Mesendoderm (in vitro differentiated cells): ENCODE measurements at regions not wholly inside any gene's neighbourhood (a gene's known extent, or its start where the extent isn't known, plus 50 kb on each side); places are given as distances from the start of the nearest gene placed in this dataset.

Experiments used
- DNase-seq: peaks from one replicate; pipeline ENCODE4 v3.0.0; 2013
- H2AK5ac ChIP-seq: 2 replicates; pipeline ENCODE4 v1.6.1; 2013; ENCODE audit warnings: low read length, inconsistent platforms
- H2BK120ac ChIP-seq: 2 replicates; pipeline ENCODE4 v1.6.1; 2013; ENCODE audit warnings: low read depth, mild to moderate bottlenecking, low read length, moderate library complexity, mixed read lengths
- H2BK15ac ChIP-seq: replicated peaks from 2 replicates; pipeline ENCODE4 v1.6.1; 2013; ENCODE audit warnings: low read depth, mild to moderate bottlenecking, moderate library complexity
- H2BK5ac ChIP-seq: 2 replicates; pipeline ENCODE4 v1.6.1; 2013; ENCODE audit warnings: low read length, inconsistent platforms
- H3K18ac ChIP-seq: 2 replicates; pipeline ENCODE4 v1.6.1; 2013; ENCODE audit warnings: mild to moderate bottlenecking, low read length, mixed read lengths
- H3K23ac ChIP-seq: one replicate; pipeline ENCODE4 v1.6.1; 2013; ENCODE audit warnings: low read length
- H3K27ac ChIP-seq: 2 replicates; pipeline ENCODE4 v1.5.1; 2013; ENCODE audit warnings: low read depth, mild to moderate bottlenecking, inconsistent platforms, low read length, moderate library complexity
- H3K27me3 ChIP-seq: 2 replicates; pipeline ENCODE4 v1.6.1; 2013; ENCODE audit warnings: low read length, control low read depth, mild to moderate bottlenecking, inconsistent platforms; ENCODE audit not compliant: insufficient read depth, poor library complexity
- H3K36me3 ChIP-seq: 2 replicates; pipeline ENCODE4 v1.6.1; 2013; ENCODE audit warnings: low read length, inconsistent platforms; ENCODE audit not compliant: control insufficient read depth, insufficient read depth
- H3K4ac ChIP-seq: one replicate; pipeline ENCODE4 v1.6.1; 2013; ENCODE audit warnings: low read depth, mild to moderate bottlenecking, low read length, moderate library complexity
- H3K4me1 ChIP-seq: 2 replicates; pipeline ENCODE4 v1.6.1; 2013; ENCODE audit warnings: low read depth, low read length, inconsistent platforms; ENCODE audit not compliant: control insufficient read depth
- H3K4me2 ChIP-seq: 2 replicates; pipeline ENCODE4 v1.6.1; 2013; ENCODE audit warnings: low read length
- H3K4me3 ChIP-seq: 2 replicates; pipeline ENCODE4 v1.5.1; 2013; ENCODE audit warnings: mild to moderate bottlenecking, low read length
- H3K56ac ChIP-seq: one replicate; pipeline ENCODE4 v1.6.1; 2013; ENCODE audit warnings: low read length
- H3K79me1 ChIP-seq: 2 replicates; pipeline ENCODE4 v1.6.1; 2013; ENCODE audit warnings: low read length, inconsistent platforms
- H3K79me2 ChIP-seq: 2 replicates; pipeline ENCODE4 v1.6.1; 2013; ENCODE audit warnings: mild to moderate bottlenecking, low read length; ENCODE audit not compliant: control insufficient read depth, insufficient read depth
- H3K9ac ChIP-seq: 2 replicates; pipeline ENCODE4 v1.6.1; 2013; ENCODE audit warnings: low read length, inconsistent platforms
- H4K5ac ChIP-seq: one replicate; pipeline ENCODE4 v1.6.1; 2013; ENCODE audit warnings: low read length
- H4K8ac ChIP-seq: one replicate; pipeline ENCODE4 v1.6.1; 2013; ENCODE audit warnings: low read depth, mild to moderate bottlenecking, control low read depth, low read length, moderate library complexity
- WGBS: extraction: QIAGEN DNeasy Blood & Tissue Kit; methylation state at CpG from one replicate; pipeline ENCODE4 v1.1.7; 2013; ENCODE audit warnings: low lambda C conversion rate, missing lambda C conversion rate; ENCODE audit not compliant: insufficient coverage; ENCODE audit errors: extremely low coverage; 5-methylcytosine and 5-hydroxymethylcytosine counted together

DNA sequence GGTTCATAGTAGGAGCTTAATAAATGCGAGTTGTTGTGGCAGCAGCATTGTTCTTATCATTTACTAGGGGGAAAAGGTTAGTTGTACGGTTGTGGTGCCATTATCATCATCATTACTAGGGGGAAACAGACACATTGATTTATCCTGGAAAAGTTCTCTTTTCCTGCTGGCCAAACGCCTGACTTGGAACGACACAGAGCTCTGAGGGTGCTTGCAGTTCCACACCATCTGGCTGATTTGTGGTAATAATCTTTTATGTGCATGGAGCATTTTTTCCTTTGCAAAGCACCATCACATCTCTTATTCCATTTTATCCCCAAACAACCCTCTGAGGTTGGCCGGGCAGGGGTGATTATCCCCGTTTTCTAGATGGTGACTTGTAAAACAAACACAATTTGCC is 219.4 kb downstream of the BUB3 start:
- H3K27ac ChIP-seq, result no peak overlapping the region
- no peaks in the 10 kb centered on the region for H3K79me2 ChIP-seq
- H2BK120ac ChIP-seq, result no peak overlapping the region
- H2BK15ac ChIP-seq, result no peak overlapping the region
- no peak overlapping the region for H4K5ac ChIP-seq
- H3K4ac ChIP-seq, result no peak overlapping the region
- H4K8ac ChIP-seq, result no peak overlapping the region
- WGBS, result no CpG with 5 or more reads among the region's 6 CpGs
- no peak overlapping the region for H3K18ac ChIP-seq
- no peak for DNase-seq
- H3K56ac ChIP-seq, result no peak overlapping the region
- no peaks in the 10 kb centered on the region for H3K36me3 ChIP-seq
- H3K9ac ChIP-seq, result no peak overlapping the region
- no peak overlapping the region for H2AK5ac ChIP-seq
- no peak overlapping the region for H2BK5ac ChIP-seq
- no peaks in the 10 kb centered on the region for H3K79me1 ChIP-seq
- no peak overlapping the region for H3K4me2 ChIP-seq
- H3K23ac ChIP-seq, result no peak overlapping the region
- no peak overlapping the region for H3K4me3 ChIP-seq
- H3K27me3 ChIP-seq, result no peaks in the 10 kb centered on the region
- H3K4me1 ChIP-seq, result no peaks in the 10 kb centered on the region

DNA sequence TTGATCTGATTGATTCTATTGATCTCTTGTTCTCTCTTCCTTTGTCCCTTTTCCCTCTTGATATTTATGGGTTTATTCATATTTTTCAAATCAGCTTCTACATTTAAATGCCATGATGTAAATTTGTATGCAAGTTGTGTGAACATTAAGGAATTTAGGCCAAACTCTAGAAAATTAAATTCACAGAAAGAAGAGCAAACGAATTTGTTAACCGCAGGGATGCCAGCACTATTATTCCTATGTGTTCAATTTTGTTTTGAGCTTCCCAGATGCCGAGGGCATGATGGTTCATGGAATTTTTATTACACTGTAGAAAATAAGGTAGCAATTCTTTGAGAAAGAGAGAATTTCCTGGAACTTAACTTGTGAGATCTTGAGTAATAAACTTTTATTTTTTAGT is 220.9 kb downstream of the BUB3 start:
- Histone ChIP-seq H2BK15ac (no peak overlapping the region), H3K4me3 (no peak overlapping the region), H2BK5ac (no peak overlapping the region), H3K23ac (no peak overlapping the region), H2AK5ac (no peak overlapping the region), H3K18ac (no peak overlapping the region), H3K56ac (no peak overlapping the region), H3K27ac (no peak overlapping the region), H3K4me2 (no peak overlapping the region), H2BK120ac (no peak overlapping the region), H3K79me1 (no peaks in the 10 kb centered on the region), H3K9ac (no peak overlapping the region), H3K36me3 (no peaks in the 10 kb centered on the region), H3K79me2 (no peaks in the 10 kb centered on the region), H3K4ac (no peak overlapping the region), H3K4me1 (no peaks in the 10 kb centered on the region), H4K5ac (no peak overlapping the region), H4K8ac (no peak overlapping the region), H3K27me3 (no peaks in the 10 kb centered on the region)
- DNase-seq, result no peak
- WGBS, result no CpG with 5 or more reads among the region's 3 CpGs

DNA sequence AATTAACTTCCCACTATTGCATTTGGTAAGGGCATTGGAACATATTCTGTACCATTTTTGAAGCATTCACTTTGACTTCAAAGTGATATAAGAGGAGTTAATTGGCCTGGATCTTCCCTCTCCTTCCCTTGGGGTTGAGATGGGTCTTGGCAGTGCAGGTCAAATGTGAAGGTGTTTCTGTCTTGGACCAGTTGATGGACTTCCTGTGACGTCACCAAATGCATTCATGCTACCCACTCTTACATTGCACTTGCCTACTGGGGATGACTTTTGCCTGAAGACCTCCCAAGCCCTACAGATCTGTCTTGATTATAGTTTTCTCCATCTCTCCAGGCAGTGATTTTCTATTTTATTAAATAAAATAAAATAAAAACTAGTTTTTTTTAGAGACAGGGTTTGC is 221.5 kb downstream of the BUB3 start:
- no peak overlapping the region for H3K4me3 ChIP-seq
- H3K4me1 ChIP-seq, result no peaks in the 10 kb centered on the region
- H4K5ac ChIP-seq, result no peak overlapping the region
- H2BK15ac ChIP-seq, result no peak overlapping the region
- no peak overlapping the region for H3K4me2 ChIP-seq
- H3K4ac ChIP-seq, result no peak overlapping the region
- WGBS, result no CpG with 5 or more reads among the region's 1 CpG
- H3K79me2 ChIP-seq, result no peaks in the 10 kb centered on the region
- no peak overlapping the region for H3K18ac ChIP-seq
- H3K27ac ChIP-seq, result no peak overlapping the region
- H3K79me1 ChIP-seq, result no peaks in the 10 kb centered on the region
- no peaks in the 10 kb centered on the region for H3K36me3 ChIP-seq
- H3K9ac ChIP-seq, result no peak overlapping the region
- no peak overlapping the region for H3K23ac ChIP-seq
- H2AK5ac ChIP-seq, result no peak overlapping the region
- no peaks in the 10 kb centered on the region for H3K27me3 ChIP-seq
- no peak overlapping the region for H4K8ac ChIP-seq
- DNase-seq, result no peak
- H3K56ac ChIP-seq, result no peak overlapping the region
- H2BK120ac ChIP-seq, result no peak overlapping the region
- H2BK5ac ChIP-seq, result no peak overlapping the region

DNA sequence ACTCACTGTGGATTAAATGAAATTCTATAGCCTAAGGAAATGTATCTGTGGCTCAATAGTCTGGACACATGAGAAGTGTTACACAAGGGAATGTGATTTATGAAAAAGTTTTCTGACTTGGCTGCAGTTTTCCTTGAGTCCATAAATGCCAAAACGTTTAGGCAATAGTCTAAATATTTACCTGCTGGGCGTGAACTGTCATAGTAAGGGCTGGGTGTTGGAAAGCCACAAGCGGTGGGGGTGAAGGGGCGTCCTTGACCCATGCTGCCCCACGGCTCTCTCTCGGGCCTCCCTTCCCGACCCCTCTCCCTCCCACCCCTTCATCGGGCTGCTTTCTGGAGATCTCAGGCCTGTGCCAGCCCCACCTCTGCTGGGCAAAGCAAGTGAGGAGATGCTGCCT is 223.7 kb downstream of the BUB3 start:
- no peak overlapping the region for H4K8ac ChIP-seq
- H3K4ac ChIP-seq, result no peak overlapping the region
- no peak overlapping the region for H3K4me2 ChIP-seq
- H3K23ac ChIP-seq, result no peak overlapping the region
- H3K9ac ChIP-seq, result no peak overlapping the region
- no peak overlapping the region for H4K5ac ChIP-seq
- no peak overlapping the region for H3K27ac ChIP-seq
- no peak overlapping the region for H2BK15ac ChIP-seq
- H3K18ac ChIP-seq, result no peak overlapping the region
- no peaks in the 10 kb centered on the region for H3K27me3 ChIP-seq
- no peak for DNase-seq
- H3K36me3 ChIP-seq, result no peaks in the 10 kb centered on the region
- no peak overlapping the region for H2BK5ac ChIP-seq
- no peak overlapping the region for H2BK120ac ChIP-seq
- H3K56ac ChIP-seq, result no peak overlapping the region
- no peak overlapping the region for H3K4me3 ChIP-seq
- no peaks in the 10 kb centered on the region for H3K4me1 ChIP-seq
- H3K79me2 ChIP-seq, result no peaks in the 10 kb centered on the region
- no peak overlapping the region for H2AK5ac ChIP-seq
- WGBS, result no CpG with 5 or more reads among the region's 8 CpGs
- H3K79me1 ChIP-seq, result no peaks in the 10 kb centered on the region

DNA sequence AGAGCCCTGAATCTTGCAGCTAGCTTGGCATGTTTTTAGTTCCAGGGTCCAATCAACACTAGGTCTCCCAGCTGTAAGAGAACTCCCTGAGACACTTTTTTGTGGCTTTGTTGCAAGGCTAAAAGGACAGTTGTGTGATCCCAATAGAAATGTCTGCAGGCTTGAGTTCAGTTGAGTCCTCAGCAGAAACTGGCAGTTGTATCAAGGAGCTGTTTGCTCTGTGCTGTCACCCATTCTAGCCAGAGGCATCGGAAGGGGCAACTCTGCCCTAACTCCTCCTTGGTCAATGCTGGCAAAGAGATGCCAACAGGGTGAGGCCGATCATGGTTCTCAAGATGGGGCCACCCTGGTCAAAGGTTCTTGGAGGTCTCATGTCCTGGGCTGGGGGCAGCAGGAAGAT is 224.1 kb downstream of the BUB3 start:
- H2BK15ac ChIP-seq, result no peak overlapping the region
- H3K4me1 ChIP-seq, result no peaks in the 10 kb centered on the region
- H3K79me1 ChIP-seq, result no peaks in the 10 kb centered on the region
- no peak overlapping the region for H3K4me2 ChIP-seq
- H3K23ac ChIP-seq, result no peak overlapping the region
- no peak overlapping the region for H4K5ac ChIP-seq
- no peak overlapping the region for H2BK5ac ChIP-seq
- no peak overlapping the region for H3K56ac ChIP-seq
- H3K27me3 ChIP-seq, result no peaks in the 10 kb centered on the region
- DNase-seq, result no peak
- H3K4me3 ChIP-seq, result no peak overlapping the region
- H2AK5ac ChIP-seq, result no peak overlapping the region
- H3K27ac ChIP-seq, result no peak overlapping the region
- no peak overlapping the region for H3K18ac ChIP-seq
- H2BK120ac ChIP-seq, result no peak overlapping the region
- no peak overlapping the region for H3K4ac ChIP-seq
- no peak overlapping the region for H3K9ac ChIP-seq
- no peak overlapping the region for H4K8ac ChIP-seq
- no peaks in the 10 kb centered on the region for H3K79me2 ChIP-seq
- no peaks in the 10 kb centered on the region for H3K36me3 ChIP-seq
- no CpG with 5 or more reads among the region's 2 CpGs for WGBS

DNA sequence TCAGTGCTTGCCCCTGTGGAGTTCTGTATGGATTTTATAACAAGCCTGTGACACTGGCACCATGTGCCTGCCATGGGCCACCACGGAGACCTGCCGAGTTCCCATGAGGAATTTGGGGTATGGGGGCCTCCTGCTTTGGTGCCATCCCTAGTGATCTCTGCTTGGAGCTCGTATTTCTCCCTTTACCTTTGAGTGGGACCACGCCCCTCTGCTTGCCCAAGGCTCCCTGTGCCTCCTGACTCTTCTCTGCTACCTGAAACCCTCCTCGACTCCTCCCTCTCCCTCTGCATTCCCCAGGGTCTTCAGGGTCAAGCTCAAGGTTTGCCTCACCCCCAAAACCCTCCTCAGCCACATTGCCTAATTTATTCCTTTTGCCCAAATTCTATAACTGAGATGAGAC is 225.0 kb downstream of the BUB3 start:
- WGBS, result no CpG with 5 or more reads among the region's 5 CpGs
- no peaks in the 10 kb centered on the region for H3K27me3 ChIP-seq
- no peak overlapping the region for H3K27ac ChIP-seq
- H3K9ac ChIP-seq, result no peak overlapping the region
- no peaks in the 10 kb centered on the region for H3K79me2 ChIP-seq
- no peaks in the 10 kb centered on the region for H3K36me3 ChIP-seq
- no peak overlapping the region for H2BK15ac ChIP-seq
- H4K5ac ChIP-seq, result no peak overlapping the region
- no peak overlapping the region for H3K18ac ChIP-seq
- no peak overlapping the region for H2BK120ac ChIP-seq
- no peak overlapping the region for H2BK5ac ChIP-seq
- H3K79me1 ChIP-seq, result no peaks in the 10 kb centered on the region
- no peak overlapping the region for H3K4ac ChIP-seq
- no peak overlapping the region for H3K56ac ChIP-seq
- H3K4me3 ChIP-seq, result no peak overlapping the region
- DNase-seq, result no peak
- no peak overlapping the region for H3K23ac ChIP-seq
- H3K4me2 ChIP-seq, result no peak overlapping the region
- no peak overlapping the region for H4K8ac ChIP-seq
- no peak overlapping the region for H2AK5ac ChIP-seq
- no peaks in the 10 kb centered on the region for H3K4me1 ChIP-seq
